Hepatocyte (in vitro differentiated cells): ENCODE measurements at regions not wholly inside any gene's neighbourhood (a gene's known extent, or its start where the extent isn't known, plus 50 kb on each side); places are given as distances from the start of the nearest gene placed in this dataset. TPM values are rescaled to one million over a fixed set of nuclear protein-coding genes. Genes with fewer than 3 reads are reported as not detected.

Experiments
- DNase-seq: peaks from one replicate; pipeline ENCODE4 v3.0.0-alpha.2; 2016; ENCODE audit warnings: low spot score
- H2AFZ ChIP-seq: fragments of 200-600 bp; sonication (generic); 2 replicates; pipeline ENCODE4 v1.6.0; 2016; ENCODE audit warnings: antibody characterized with exemption, mild to moderate bottlenecking
- H3K27ac ChIP-seq: fragments of 200-600 bp; sonication (generic); 2 replicates; pipeline ENCODE4 v1.5.1; 2016; ENCODE audit warnings: mild to moderate bottlenecking
- H3K27me3 ChIP-seq: fragments of 200-600 bp; sonication (generic); 2 replicates; pipeline ENCODE4 v1.6.1; 2016
- H3K36me3 ChIP-seq: fragments of 200-600 bp; sonication (generic); replicated peaks from 2 replicates; pipeline ENCODE4 v1.5.1; 2016; ENCODE audit warnings: low read depth; ENCODE audit not compliant: insufficient read depth
- H3K4me1 ChIP-seq: fragments of 200-600 bp; sonication (generic); 2 replicates; pipeline ENCODE4 v1.5.1; 2016; ENCODE audit warnings: mild to moderate bottlenecking, moderate library complexity; ENCODE audit not compliant: insufficient read depth
- H3K4me2 ChIP-seq: fragments of 200-600 bp; sonication (generic); 2 replicates; pipeline ENCODE4 v1.6.0; 2016
- H3K4me3 ChIP-seq: fragments of 200-600 bp; sonication (generic); 2 replicates; pipeline ENCODE4 v1.5.1; 2016; ENCODE audit warnings: mild to moderate bottlenecking
- H3K79me2 ChIP-seq: fragments of 200-600 bp; sonication (generic); 2 replicates; pipeline ENCODE4 v1.6.0; 2017; ENCODE audit warnings: mild to moderate bottlenecking
- H3K9me2 ChIP-seq: fragments of 200-600 bp; sonication (generic); replicated peaks from 2 replicates; pipeline ENCODE4 v1.6.0; 2017; ENCODE audit warnings: mild to moderate bottlenecking; ENCODE audit not compliant: insufficient read depth
- H3K9me3 ChIP-seq: fragments of 200-600 bp; sonication (generic); 2 replicates; pipeline ENCODE4 v1.5.1; 2016; ENCODE audit warnings: low read depth, mild to moderate bottlenecking
- H4K20me1 ChIP-seq: fragments of 200-600 bp; sonication (generic); 2 replicates; pipeline ENCODE4 v1.6.0; 2016; ENCODE audit warnings: mild to moderate bottlenecking; ENCODE audit not compliant: insufficient read depth, poor library complexity, severe bottlenecking
- EZH2 ChIP-seq: fragments of 200-600 bp; sonication (generic); IDR thresholded peaks from 2 replicates; pipeline ENCODE4 v1.6.1; 2016; ENCODE audit warnings: antibody characterized with exemption, mild to moderate bottlenecking, borderline replicate concordance
- EZH2phosphoT487 ChIP-seq: fragments of 200-600 bp; sonication (generic); IDR thresholded peaks from one replicate; pipeline ENCODE4 v1.6.1; 2018; ENCODE audit warnings: antibody characterized with exemption, mild to moderate bottlenecking, low read depth, moderate library complexity; ENCODE audit not compliant: unreplicated experiment, severe bottlenecking
- WGBS: methylation state at CpG from one replicate; pipeline ENCODE4 v1.1.6; 2016; ENCODE audit warnings: low lambda C conversion rate; ENCODE audit errors: missing lambda C conversion rate; 5-methylcytosine and 5-hydroxymethylcytosine counted together
- small RNA-seq: library from RNA; depleted of rRNA; stranded (forward); fragments of <200 nt; gene quantifications from one replicate; pipeline ENCODE3, GENCODE V24; 2014
- TF ChIP-seq, protein P1 (sequence below): fragments of 200-600 bp; sonication (generic); IDR thresholded peaks from 2 replicates; pipeline ENCODE4 v1.5.1; 2016; ENCODE audit warnings: antibody characterized with exemption, mild to moderate bottlenecking; ENCODE audit not compliant: poor library complexity

DNA sequence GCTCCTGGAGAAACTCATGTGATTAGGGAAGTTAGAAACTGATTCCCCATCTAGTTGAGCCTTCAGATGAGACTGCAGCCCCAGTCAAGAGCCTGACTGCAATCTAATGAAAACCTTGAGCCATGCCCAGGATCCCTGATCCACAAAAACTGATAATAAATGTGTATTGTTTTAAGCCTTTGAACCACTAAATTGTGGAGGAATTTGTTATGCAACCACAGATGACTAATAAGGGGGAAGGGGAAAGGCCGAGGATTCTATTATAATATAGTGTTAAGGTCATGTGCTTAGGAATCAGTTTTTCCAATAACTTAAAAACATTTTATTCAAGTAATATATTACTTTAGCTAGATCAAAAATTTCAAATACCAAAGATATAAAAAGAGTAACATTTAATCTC, 52.8 kb upstream of the USP25 start:
- no peak overlapping the region for H3K27ac ChIP-seq
- no peaks in the 10 kb centered on the region for H3K27me3 ChIP-seq
- H2AFZ ChIP-seq = no peak overlapping the region
- H3K4me1 ChIP-seq = no peaks in the 10 kb centered on the region
- WGBS = 97% methylated on average over 1 of the region's 1 CpG
- H3K9me2 ChIP-seq = no peaks in the 10 kb centered on the region
- no peaks in the 10 kb centered on the region for H4K20me1 ChIP-seq
- no peak overlapping the region for H3K4me3 ChIP-seq
- no peaks in the 10 kb centered on the region for H3K36me3 ChIP-seq
- DNase-seq = no peak
- TF ChIP-seq EZH2 (no peak), EZH2phosphoT487 (no peak)
- TF ChIP-seq, protein P1, sequence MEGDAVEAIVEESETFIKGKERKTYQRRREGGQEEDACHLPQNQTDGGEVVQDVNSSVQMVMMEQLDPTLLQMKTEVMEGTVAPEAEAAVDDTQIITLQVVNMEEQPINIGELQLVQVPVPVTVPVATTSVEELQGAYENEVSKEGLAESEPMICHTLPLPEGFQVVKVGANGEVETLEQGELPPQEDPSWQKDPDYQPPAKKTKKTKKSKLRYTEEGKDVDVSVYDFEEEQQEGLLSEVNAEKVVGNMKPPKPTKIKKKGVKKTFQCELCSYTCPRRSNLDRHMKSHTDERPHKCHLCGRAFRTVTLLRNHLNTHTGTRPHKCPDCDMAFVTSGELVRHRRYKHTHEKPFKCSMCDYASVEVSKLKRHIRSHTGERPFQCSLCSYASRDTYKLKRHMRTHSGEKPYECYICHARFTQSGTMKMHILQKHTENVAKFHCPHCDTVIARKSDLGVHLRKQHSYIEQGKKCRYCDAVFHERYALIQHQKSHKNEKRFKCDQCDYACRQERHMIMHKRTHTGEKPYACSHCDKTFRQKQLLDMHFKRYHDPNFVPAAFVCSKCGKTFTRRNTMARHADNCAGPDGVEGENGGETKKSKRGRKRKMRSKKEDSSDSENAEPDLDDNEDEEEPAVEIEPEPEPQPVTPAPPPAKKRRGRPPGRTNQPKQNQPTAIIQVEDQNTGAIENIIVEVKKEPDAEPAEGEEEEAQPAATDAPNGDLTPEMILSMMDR = no peak
- no peaks in the 10 kb centered on the region for H3K9me3 ChIP-seq
- no peak overlapping the region for H3K4me2 ChIP-seq
- no peaks in the 10 kb centered on the region for H3K79me2 ChIP-seq

DNA sequence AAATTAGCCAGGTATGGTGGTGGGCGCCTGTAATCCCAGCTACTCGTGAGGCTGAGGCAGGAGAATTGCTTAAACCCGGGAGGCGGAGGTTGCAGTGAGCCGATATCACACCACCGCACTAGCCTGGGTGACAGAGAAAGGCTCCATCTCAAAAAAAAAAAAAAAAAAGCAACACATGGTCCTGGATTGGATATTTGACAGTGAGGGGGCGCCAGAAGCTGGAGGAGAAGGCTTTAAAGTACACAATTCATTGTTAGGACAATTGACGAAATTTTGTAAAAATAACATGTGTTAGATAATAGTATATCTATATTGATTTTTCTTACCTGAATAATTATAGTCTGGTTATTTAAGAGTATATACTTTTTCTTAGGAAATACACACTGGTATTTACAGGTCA, 50.2 kb upstream of the USP25 start:
- no peaks in the 10 kb centered on the region for H3K36me3 ChIP-seq
- H3K27me3 ChIP-seq = no peaks in the 10 kb centered on the region
- no peak overlapping the region for H2AFZ ChIP-seq
- no peaks in the 10 kb centered on the region for H3K9me3 ChIP-seq
- no peak overlapping the region for H3K4me3 ChIP-seq
- H3K79me2 ChIP-seq = no peaks in the 10 kb centered on the region
- no peaks in the 10 kb centered on the region for H3K4me1 ChIP-seq
- H3K4me2 ChIP-seq = no peak overlapping the region
- 84% methylated on average over 8 of the region's 8 CpGs for WGBS
- no peak for DNase-seq
- TF ChIP-seq EZH2phosphoT487 = no peak
- TF ChIP-seq, protein P1 = no peak
- TF ChIP-seq EZH2 = no peak
- no peaks in the 10 kb centered on the region for H4K20me1 ChIP-seq
- no peak overlapping the region for H3K27ac ChIP-seq
- no peaks in the 10 kb centered on the region for H3K9me2 ChIP-seq

Small RNAs in the stretch of these regions (small RNA-seq; reads per million reads assigned to genes)
- gene AF246928.1 = not detected
- not detected for gene CYCSP42
- not detected for gene RNU6-1326P
